T-cell (primary cell): ENCODE measurements at regions not wholly inside any gene's neighbourhood (a gene's known extent, or its start where the extent isn't known, plus 50 kb on each side); places are given as distances from the start of the nearest gene placed in this dataset.

Experiments
- ATAC-seq, 4 experiments: fragments of 200-7000 bp in 3 of 4; fragments of 150-1000 bp in 1 of 4; cut with Tn5 transposase; replicated peaks in 1 of 4; 1 replicate in 3 of 4; 2 replicates in 1 of 4; pipeline ENCODE4 v1.10.0; 2021; ENCODE audit warnings: moderate library complexity in 3 of 4, mild to moderate bottlenecking in 2 of 4, moderate number of reproducible peaks in 1 of 4
- CTCF ChIA-PET, 2 donors: fragments of 300-600 bp; sonication (Branson Sonifier 250); formaldehyde crosslinking; loops; one replicate each; lab custom pipeline; 2022; ENCODE audit warnings: antibody characterized with exemption in 2 of 2; lab: Charles Lee
- POLR2A ChIA-PET, 2 donors: fragments of 300-600 bp; sonication (Branson Sonifier 250); formaldehyde crosslinking; loops; one replicate each; lab custom pipeline; 2022; ENCODE audit warnings: antibody characterized with exemption in 2 of 2; lab: Charles Lee
- DNase-seq, 35 experiments: peaks; one replicate each; pipeline versions ENCODE4 v3.0.0 to v3.0.0-alpha.2; 2013 to 2023
- H3K27ac ChIP-seq: one replicate; pipeline ENCODE4 v1.5.1; 2013; ENCODE audit warnings: low read length
- H3K27me3 ChIP-seq, 2 experiments: replicated peaks in 1 of 2; 1 replicate in 1 of 2; 2 replicates in 1 of 2; pipeline versions ENCODE4 v1.6.1 to v1.7.0; 2013; ENCODE audit warnings: low read length in 1 of 2, mixed read lengths in 1 of 2; ENCODE audit not compliant: control insufficient read depth in 2 of 2, insufficient read depth in 2 of 2; ENCODE audit errors: extremely low read depth in 1 of 2
- H3K36me3 ChIP-seq, 2 donors: 1 replicate in 1 of 2; 2 replicates in 1 of 2; pipeline versions ENCODE4 v1.6.1 to v1.7.0; 2013; ENCODE audit warnings: low read length in 1 of 2; ENCODE audit not compliant: control insufficient read depth in 2 of 2, insufficient read depth in 1 of 2; ENCODE audit errors: extremely low read depth in 1 of 2
- H3K4me1 ChIP-seq, 2 experiments: 1 replicate in 1 of 2; 2 replicates in 1 of 2; pipeline versions ENCODE4 v1.6.1 to v1.7.0; 2013; ENCODE audit warnings: low read length in 2 of 2, mixed read lengths in 1 of 2; ENCODE audit not compliant: insufficient read depth in 2 of 2, control insufficient read depth in 1 of 2; ENCODE audit errors: extremely low read depth in 1 of 2
- H3K4me3 ChIP-seq, 2 donors: 1 replicate in 1 of 2; 2 replicates in 1 of 2; pipeline versions ENCODE4 v1.5.1 to v1.7.0; 2013; ENCODE audit warnings: mild to moderate bottlenecking in 2 of 2, low read length in 1 of 2, moderate library complexity in 1 of 2; ENCODE audit not compliant: control insufficient read depth in 1 of 2; ENCODE audit errors: extremely low read depth in 1 of 2
- H3K9me3 ChIP-seq: 2 replicates; pipeline ENCODE4 v1.7.0; 2013
- H3K27ac Mint-ChIP-seq, 2 donors: one replicate each; pipeline ENCODE4 v1.8.0; 2020 to 2021; ENCODE audit warnings: mild to moderate bottlenecking in 2 of 2, mixed read lengths in 2 of 2
- H3K27me3 Mint-ChIP-seq, 2 donors: one replicate each; pipeline ENCODE4 v1.8.0; 2021 to 2022; ENCODE audit warnings: mixed read lengths in 2 of 2
- H3K36me3 Mint-ChIP-seq: one replicate; pipeline ENCODE4 v1.8.0; 2021; ENCODE audit warnings: mixed read lengths
- H3K4me1 Mint-ChIP-seq, 3 donors: one replicate each; pipeline ENCODE4 v1.8.0; 2020 to 2022; ENCODE audit warnings: mixed read lengths in 3 of 3, mild to moderate bottlenecking in 1 of 3
- H3K4me3 Mint-ChIP-seq, 3 donors: one replicate each; pipeline ENCODE4 v1.8.0; 2020 to 2022; ENCODE audit warnings: mild to moderate bottlenecking in 3 of 3, mixed read lengths in 3 of 3, moderate library complexity in 3 of 3
- H3K9me3 Mint-ChIP-seq, 3 donors: one replicate each; pipeline ENCODE4 v1.8.0; 2020 to 2022; ENCODE audit warnings: mixed read lengths in 3 of 3
- WGBS: methylation state at CpG from one replicate; pipeline ENCODE4 v1.1.5; 2013; ENCODE audit warnings: missing lambda C conversion rate; ENCODE audit not compliant: insufficient coverage; 5-methylcytosine and 5-hydroxymethylcytosine counted together

GRCh38 chr5:100479079-100479688 is 56.0 kb upstream of the FAM174A start:
- H3K4me3 Mint-ChIP-seq, result no peak overlapping the region
- ChIA-PET CTCF (interaction anchor here in 1 of 2 donors (1.1 kb wide), 1 partner anchor 570 kb away, joined by 3 read pairs; no protein-coding TSS in a partner anchor), POLR2A (no interaction called here)
- Histone ChIP-seq H3K27ac (no peak overlapping the region), H3K36me3 (no peaks in the 10 kb centered on the region), H3K4me1 (no peaks in the 10 kb centered on the region), H3K9me3 (no peaks in the 10 kb centered on the region), H3K27me3 (no peaks in the 10 kb centered on the region), H3K4me3 (no peak overlapping the region)
- ATAC-seq (no peak), DNase-seq (peak in 2 of 35 experiments; percentile 5 to 47)
- H3K27me3 Mint-ChIP-seq, result no peaks in the 10 kb centered on the region
- no peaks in the 10 kb centered on the region for H3K36me3 Mint-ChIP-seq
- no peaks in the 10 kb centered on the region for H3K4me1 Mint-ChIP-seq
- WGBS, result 14% methylated on average over 1 of the region's 3 CpGs
- no peak overlapping the region for H3K27ac Mint-ChIP-seq
- no peaks in the 10 kb centered on the region for H3K9me3 Mint-ChIP-seq

- POLR2A ChIA-PET, result no interaction called here
- Histone ChIP-seq H3K27me3 (no peaks in the 10 kb centered on the region), H3K4me1 (no peaks in the 10 kb centered on the region), H3K9me3 (no peaks in the 10 kb centered on the region), H3K4me3 (no peak overlapping the region), H3K27ac (no peak overlapping the region), H3K36me3 (no peaks in the 10 kb centered on the region)
- DNase-seq, result no peak
- WGBS, result no CpG with 5 or more reads among the region's 2 CpGs
- H3K4me1 Mint-ChIP-seq, result no peaks in the 10 kb centered on the region
- no peaks in the 10 kb centered on the region for H3K9me3 Mint-ChIP-seq
- H3K4me3 Mint-ChIP-seq, result no peak overlapping the region
- CTCF ChIA-PET, result no interaction called here
- H3K27me3 Mint-ChIP-seq, result peaks cover 9 to 12% of the 10 kb centered on the region in 2 donors
- no peaks in the 10 kb centered on the region for H3K36me3 Mint-ChIP-seq
- ATAC-seq, result no peak
- no peak overlapping the region for H3K27ac Mint-ChIP-seq
Observed at GRCh38 chr5:100472091-100472490, 63.1 kb upstream of the FAM174A start.

GRCh38 chr5:100469767-100470166 is 65.4 kb upstream of the FAM174A start:
- DNase-seq, result no peak
- ChIA-PET CTCF (no interaction called here), POLR2A (no interaction called here)
- Mint-ChIP-seq H3K4me1 (no peaks in the 10 kb centered on the region), H3K4me3 (no peak overlapping the region), H3K9me3 (no peaks in the 10 kb centered on the region), H3K36me3 (no peaks in the 10 kb centered on the region), H3K27ac (no peak overlapping the region), H3K27me3 (peaks cover 9 to 12% of the 10 kb centered on the region in 2 donors)
- ATAC-seq, result no peak
- Histone ChIP-seq H3K27ac (no peak overlapping the region), H3K4me3 (no peak overlapping the region), H3K36me3 (no peaks in the 10 kb centered on the region), H3K4me1 (no peaks in the 10 kb centered on the region), H3K9me3 (no peaks in the 10 kb centered on the region), H3K27me3 (no peaks in the 10 kb centered on the region)

GRCh38 chr5:100464418-100464817 is 70.8 kb upstream of the FAM174A start:
- DNase-seq, result no peak
- H3K4me1 Mint-ChIP-seq, result no peaks in the 10 kb centered on the region

GRCh38 chr5:100456615-100457014 is 78.6 kb upstream of the FAM174A start:
- no peak overlapping the region for H3K4me3 Mint-ChIP-seq
- H3K9me3 ChIP-seq, result no peaks in the 10 kb centered on the region
- no peak overlapping the region for H3K4me3 ChIP-seq
- CTCF ChIA-PET, result no interaction called here
- no peaks in the 10 kb centered on the region for H3K27me3 ChIP-seq
- POLR2A ChIA-PET, result interaction anchor here in 1 of 2 donors (0.6 kb wide), 1 partner anchor 270 kb away, joined by 3 read pairs; no protein-coding TSS in a partner anchor
- H3K27ac ChIP-seq, result no peak overlapping the region
- no peaks in the 10 kb centered on the region for H3K4me1 Mint-ChIP-seq
- peaks cover under 1% of the 10 kb centered on the region for H3K36me3 Mint-ChIP-seq
- H3K27me3 Mint-ChIP-seq, result no peaks in the 10 kb centered on the region
- H3K27ac Mint-ChIP-seq, result no peak overlapping the region
- no peaks in the 10 kb centered on the region for H3K4me1 ChIP-seq
- H3K9me3 Mint-ChIP-seq, result peaks cover 0 to 5% (median 0%) of the 10 kb centered on the region in 3 donors
- no peaks in the 10 kb centered on the region for H3K36me3 ChIP-seq
- DNase-seq (no peak), ATAC-seq (no peak)

More at GRCh38 chr5:100464418-100464817, 70.8 kb upstream of the FAM174A start:
- Histone ChIP-seq H3K27me3 (no peaks in the 10 kb centered on the region), H3K9me3 (no peaks in the 10 kb centered on the region), H3K27ac (no peak overlapping the region), H3K4me3 (no peak overlapping the region), H3K36me3 (no peaks in the 10 kb centered on the region), H3K4me1 (no peaks in the 10 kb centered on the region)
- Mint-ChIP-seq H3K36me3 (no peaks in the 10 kb centered on the region), H3K4me3 (no peak overlapping the region), H3K9me3 (peaks cover 0 to 6% (median 0%) of the 10 kb centered on the region in 3 donors), H3K27ac (no peak overlapping the region), H3K27me3 (peaks cover 8 to 9% of the 10 kb centered on the region in 2 donors)
- no peak for ATAC-seq
- POLR2A ChIA-PET, result no interaction called here
- CTCF ChIA-PET, result no interaction called here
- 93% methylated on average over 2 of the region's 2 CpGs for WGBS

GRCh38 chr5:100452126-100452525 is 83.0 kb upstream of the FAM174A start:
- peaks cover 3% of the 10 kb centered on the region for H3K36me3 Mint-ChIP-seq
- Histone ChIP-seq H3K4me3 (no peak overlapping the region), H3K27ac (no peak overlapping the region), H3K36me3 (no peaks in the 10 kb centered on the region), H3K4me1 (no peaks in the 10 kb centered on the region), H3K27me3 (no peaks in the 10 kb centered on the region), H3K9me3 (no peaks in the 10 kb centered on the region)
- no peak overlapping the region for H3K27ac Mint-ChIP-seq
- no peak for DNase-seq
- H3K4me1 Mint-ChIP-seq, result no peaks in the 10 kb centered on the region
- no peak for ATAC-seq
- H3K27me3 Mint-ChIP-seq, result peaks cover 0 to 2% of the 10 kb centered on the region in 2 donors
- CTCF ChIA-PET, result interaction anchor here in 1 of 2 donors (0.6 kb wide), 1 partner anchor 1250 kb away, joined by 3 read pairs; no protein-coding TSS in a partner anchor
- POLR2A ChIA-PET, result no interaction called here
- no peak overlapping the region for H3K4me3 Mint-ChIP-seq
- no peaks in the 10 kb centered on the region for H3K9me3 Mint-ChIP-seq
